ENCODE measurements at regions not wholly inside any gene's neighbourhood (a gene's known extent, or its start where the extent isn't known, plus 50 kb on each side); places are given as distances from the start of the nearest gene placed in this dataset.

GRCh38 chr9:99559776-99560175, 261.9 kb upstream of the NR4A3 start:
- DNase-seq (no peak), ATAC-seq (no peak)
- Histone ChIP-seq H3K79me2 (ENCODE audit: low read length) (no peaks in the 10 kb centered on the region), H3K9ac (ENCODE audit: low read length) (no peak overlapping the region), H2AFZ (ENCODE audit: low read length) (no peak overlapping the region), H3K27ac (ENCODE audit: low read length) (no peak overlapping the region), H3K36me3 (ENCODE audit: low read depth, low read length) (no peaks in the 10 kb centered on the region), H4K20me1 (ENCODE audit: low read length) (no peaks in the 10 kb centered on the region), H3K4me2 (ENCODE audit: low read length) (no peak overlapping the region), H3K27me3 (ENCODE audit: low read length) (peaks cover 10% of the 10 kb centered on the region; the same call in 1 of the 2 replicates), H3K9me3 (ENCODE audit: low read length) (no peaks in the 10 kb centered on the region), H3K9me2 (replicated peaks; ENCODE audit: low read length) (no peaks in the 10 kb centered on the region), H3K4me1 (ENCODE audit: insufficient read depth, low read length) (no peaks in the 10 kb centered on the region), H3F3A (ENCODE audit: low read length, unreplicated experiment) (no peaks in the 10 kb centered on the region), H3K4me3 (ENCODE audit: low read length) (no peak overlapping the region)
- BruUV-seq (replicated peaks): no TSS peak
- TF ChIP-seq EZH2 (IDR thresholded peaks at IDR 0.05; ENCODE audit: low read length, unreplicated experiment): no peak
- ChIA-PET CTCF (no interaction called here), POLR2A (ENCODE audit: unreplicated experiment) (no interaction called here)
- intact Hi-C loops (cut with micrococcal nuclease): no loop called here

- H3K27me3 ChIP-seq (ENCODE audit: low read length): peaks cover 12% of the 10 kb centered on the region; the same call in 1 of the 2 replicates
Observed at GRCh38 chr9:99560561-99560960, 261.1 kb upstream of the NR4A3 start.

GRCh38 chr9:99561509-99561917, 260.2 kb upstream of the NR4A3 start:
- intact Hi-C loops (cut with micrococcal nuclease): no loop called here
- Histone ChIP-seq H4K20me1 (ENCODE audit: low read length) (no peaks in the 10 kb centered on the region), H3K4me1 (ENCODE audit: insufficient read depth, low read length) (no peaks in the 10 kb centered on the region), H2AFZ (ENCODE audit: low read length) (no peak overlapping the region), H3K27ac (ENCODE audit: low read length) (no peak overlapping the region), H3K27me3 (ENCODE audit: low read length) (peaks cover 14% of the 10 kb centered on the region), H3F3A (ENCODE audit: low read length, unreplicated experiment) (no peaks in the 10 kb centered on the region), H3K9ac (ENCODE audit: low read length) (no peak overlapping the region), H3K4me2 (ENCODE audit: low read length) (no peak overlapping the region), H3K79me2 (ENCODE audit: low read length) (no peaks in the 10 kb centered on the region), H3K9me3 (ENCODE audit: low read length) (no peaks in the 10 kb centered on the region), H3K4me3 (ENCODE audit: low read length) (no peak overlapping the region), H3K9me2 (replicated peaks; ENCODE audit: low read length) (no peaks in the 10 kb centered on the region), H3K36me3 (ENCODE audit: low read depth, low read length) (no peaks in the 10 kb centered on the region)
- TF ChIP-seq, protein P1, sequence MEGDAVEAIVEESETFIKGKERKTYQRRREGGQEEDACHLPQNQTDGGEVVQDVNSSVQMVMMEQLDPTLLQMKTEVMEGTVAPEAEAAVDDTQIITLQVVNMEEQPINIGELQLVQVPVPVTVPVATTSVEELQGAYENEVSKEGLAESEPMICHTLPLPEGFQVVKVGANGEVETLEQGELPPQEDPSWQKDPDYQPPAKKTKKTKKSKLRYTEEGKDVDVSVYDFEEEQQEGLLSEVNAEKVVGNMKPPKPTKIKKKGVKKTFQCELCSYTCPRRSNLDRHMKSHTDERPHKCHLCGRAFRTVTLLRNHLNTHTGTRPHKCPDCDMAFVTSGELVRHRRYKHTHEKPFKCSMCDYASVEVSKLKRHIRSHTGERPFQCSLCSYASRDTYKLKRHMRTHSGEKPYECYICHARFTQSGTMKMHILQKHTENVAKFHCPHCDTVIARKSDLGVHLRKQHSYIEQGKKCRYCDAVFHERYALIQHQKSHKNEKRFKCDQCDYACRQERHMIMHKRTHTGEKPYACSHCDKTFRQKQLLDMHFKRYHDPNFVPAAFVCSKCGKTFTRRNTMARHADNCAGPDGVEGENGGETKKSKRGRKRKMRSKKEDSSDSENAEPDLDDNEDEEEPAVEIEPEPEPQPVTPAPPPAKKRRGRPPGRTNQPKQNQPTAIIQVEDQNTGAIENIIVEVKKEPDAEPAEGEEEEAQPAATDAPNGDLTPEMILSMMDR (conservative IDR thresholded peaks at IDR 0.05; ENCODE audit: low read depth, low read length): no peak
- TF ChIP-seq EZH2 (IDR thresholded peaks at IDR 0.05; ENCODE audit: low read length, unreplicated experiment): no peak
- TF ChIP-seq EZH2phosphoT487 (IDR thresholded peaks at IDR 0.05; ENCODE audit: borderline replicate concordance, low read length): no peak
- ATAC-seq (no peak), DNase-seq (no peak)
- ChIA-PET CTCF (no interaction called here), POLR2A (ENCODE audit: unreplicated experiment) (no interaction called here)
- no TSS peak for BruUV-seq (replicated peaks)

More at GRCh38 chr9:99560561-99560960, 261.1 kb upstream of the NR4A3 start:
- ChIA-PET POLR2A (ENCODE audit: unreplicated experiment) (no interaction called here), CTCF (no interaction called here)
- Histone ChIP-seq H3K9ac (ENCODE audit: low read length) (no peak overlapping the region), H3K4me2 (ENCODE audit: low read length) (no peak overlapping the region), H4K20me1 (ENCODE audit: low read length) (no peaks in the 10 kb centered on the region), H3K36me3 (ENCODE audit: low read depth, low read length) (no peaks in the 10 kb centered on the region), H3K27ac (ENCODE audit: low read length) (no peak overlapping the region), H3K79me2 (ENCODE audit: low read length) (no peaks in the 10 kb centered on the region), H3K9me3 (ENCODE audit: low read length) (no peaks in the 10 kb centered on the region), H3K4me1 (ENCODE audit: insufficient read depth, low read length) (no peaks in the 10 kb centered on the region), H3K9me2 (replicated peaks; ENCODE audit: low read length) (no peaks in the 10 kb centered on the region), H3F3A (ENCODE audit: low read length, unreplicated experiment) (no peaks in the 10 kb centered on the region), H2AFZ (ENCODE audit: low read length) (no peak overlapping the region), H3K4me3 (ENCODE audit: low read length) (no peak overlapping the region)
- intact Hi-C loops (cut with micrococcal nuclease): no loop called here
- no peak for TF ChIP-seq EZH2 (IDR thresholded peaks at IDR 0.05; ENCODE audit: low read length, unreplicated experiment)
- no peak for TF ChIP-seq EZH2phosphoT487 (IDR thresholded peaks at IDR 0.05; ENCODE audit: borderline replicate concordance, low read length)
- TF ChIP-seq, protein P1 (conservative IDR thresholded peaks at IDR 0.05; ENCODE audit: low read depth, low read length): no peak
- DNase-seq (no peak), ATAC-seq (no peak)
- no TSS peak for BruUV-seq (replicated peaks)

Measured in PC-3 (cell line).